Endothelial cell of umbilical vein (primary cell): ENCODE measurements at regions not wholly inside any gene's neighbourhood (a gene's known extent, or its start where the extent isn't known, plus 50 kb on each side); places are given as distances from the start of the nearest gene placed in this dataset.

ENCODE experiments used
- BruUV-seq: library from RNA; stranded (reverse); fragments of 400-500 nt; replicated peaks from 2 replicates; lab custom pipeline; 2021; lab: Mats Ljungman, UMichigan
- CTCF ChIA-PET: fragments of 300-600, 350-600 bp; sonication (Branson Sonifier 250); formaldehyde crosslinking; loops from one replicate; lab custom pipeline; 2021; ENCODE audit warnings: antibody characterized with exemption, inconsistent platforms; lab: Charles Lee
- POLR2A ChIA-PET: fragments of 300-600, 350-600 bp; sonication (Branson Sonifier 250); formaldehyde crosslinking; loops from one replicate; lab custom pipeline; 2021; ENCODE audit warnings: antibody characterized with exemption, inconsistent platforms; lab: Charles Lee
- DNase-seq: peaks from one replicate; pipeline ENCODE4 v3.0.0-alpha.2; 2011; ENCODE audit warnings: low read depth, low spot score
- FAIRE-seq: peaks from 2 replicates; lab custom pipeline; 2011; peaks lifted over from hg19 to GRCh38; lab: Jason Lieb, UNC
- H2AFZ ChIP-seq: 2 replicates; pipeline ENCODE4 v1.6.0; 2012; ENCODE audit warnings: low read depth, low read length, control low read depth, inconsistent platforms
- H3K27ac ChIP-seq: 2 replicates; pipeline ENCODE4 v1.5.1; 2011; ENCODE audit warnings: low read depth, mild to moderate bottlenecking, control low read depth, low read length, moderate library complexity; ENCODE audit not compliant: insufficient read depth
- H3K27me3 ChIP-seq, 2 experiments: 2 replicates each; pipeline versions ENCODE4 v1.6.0 to v1.6.1; 2011; ENCODE audit warnings: low read length in 2 of 2, mixed read lengths in 1 of 2; ENCODE audit not compliant: control insufficient read depth in 2 of 2, insufficient read depth in 2 of 2
- H3K36me3 ChIP-seq, 2 experiments: 2 replicates in 1 of 2; 3 replicates in 1 of 2; pipeline ENCODE4 v1.5.1; 2011; ENCODE audit warnings: low read length in 2 of 2, mild to moderate bottlenecking in 1 of 2, moderate library complexity in 1 of 2; ENCODE audit not compliant: control insufficient read depth in 2 of 2, insufficient read depth in 2 of 2; ENCODE audit errors: extremely low read depth in 1 of 2
- H3K4me1 ChIP-seq: 3 replicates; pipeline ENCODE4 v1.5.1; 2011; ENCODE audit warnings: mild to moderate bottlenecking, low read length; ENCODE audit not compliant: control insufficient read depth, insufficient read depth; ENCODE audit errors: extremely low read depth
- H3K4me2 ChIP-seq: 2 replicates; pipeline ENCODE4 v1.6.1; 2011; ENCODE audit warnings: low read length, control low read depth, mixed read lengths; ENCODE audit not compliant: insufficient read depth
- H3K4me3 ChIP-seq, 3 experiments: fragments of 200-600 bp in 1 of 3; sonication (generic), shearing (Covaris generic) in 1 of 3; replicated peaks in 1 of 3; 2 replicates each; pipeline ENCODE4 v1.5.1; 2011 to 2016; ENCODE audit warnings: control low read depth in 3 of 3, low read length in 3 of 3, mild to moderate bottlenecking in 2 of 3, inconsistent platforms in 1 of 3, low read depth in 1 of 3, moderate library complexity in 1 of 3; ENCODE audit not compliant: insufficient read depth in 1 of 3
- H3K79me2 ChIP-seq: 2 replicates; pipeline ENCODE4 v1.6.0; 2012; ENCODE audit warnings: low read length, inconsistent platforms; ENCODE audit not compliant: control insufficient read depth, insufficient read depth
- H3K9ac ChIP-seq: replicated peaks from 2 replicates; pipeline ENCODE3; 2011; ENCODE audit warnings: low read length, control low read depth; ENCODE audit not compliant: insufficient read depth; ENCODE audit errors: extremely low read depth
- H3K9me1 ChIP-seq: replicated peaks from 3 replicates; pipeline ENCODE4 v1.6.0; 2011; ENCODE audit warnings: mild to moderate bottlenecking, low read length; ENCODE audit not compliant: control insufficient read depth, insufficient read depth; ENCODE audit errors: extremely low read depth
- H3K9me3 ChIP-seq: replicated peaks from 2 replicates; pipeline ENCODE4 v1.5.1; 2012; ENCODE audit warnings: low read length, inconsistent platforms; ENCODE audit not compliant: control insufficient read depth, insufficient read depth
- H4K20me1 ChIP-seq: replicated peaks from 2 replicates; pipeline ENCODE3; 2011; ENCODE audit warnings: mild to moderate bottlenecking, low read length; ENCODE audit not compliant: control insufficient read depth, insufficient read depth; ENCODE audit errors: extremely low read depth
- EZH2 ChIP-seq: IDR thresholded peaks from 2 replicates; pipeline ENCODE4 v1.6.1; 2012; ENCODE audit warnings: borderline replicate concordance, low read depth, mild to moderate bottlenecking, moderate library complexity, low read length, inconsistent platforms; ENCODE audit not compliant: severe bottlenecking
- FOS ChIP-seq: IDR thresholded peaks from 2 replicates; pipeline ENCODE4 v1.6.1; 2011; ENCODE audit warnings: mild to moderate bottlenecking, low read length, moderate library complexity, borderline replicate concordance; ENCODE audit not compliant: insufficient read depth
- GATA2 ChIP-seq: IDR thresholded peaks from 2 replicates; pipeline ENCODE4 v1.7.0; 2011; ENCODE audit warnings: low read depth, mild to moderate bottlenecking, moderate library complexity, mixed read lengths, low read length; ENCODE audit not compliant: insufficient read length, insufficient read depth
- JUN ChIP-seq: IDR thresholded peaks from 2 replicates; pipeline ENCODE4 v1.6.1; 2011; ENCODE audit warnings: borderline replicate concordance, low read depth; ENCODE audit not compliant: insufficient read length, insufficient read depth
- MYC ChIP-seq: IDR thresholded peaks from one replicate; pipeline ENCODE4 v1.6.1; 2011; ENCODE audit warnings: mild to moderate bottlenecking, low read depth, low read length
- POLR2A ChIP-seq: IDR thresholded peaks from 2 replicates; pipeline ENCODE4 v1.6.1; 2012; ENCODE audit warnings: low read depth, mild to moderate bottlenecking, control low read depth, low read length
- POLR2AphosphoS5 ChIP-seq: IDR thresholded peaks from 2 replicates; pipeline ENCODE4 v1.6.1; 2012; ENCODE audit warnings: low read depth, mild to moderate bottlenecking, control low read depth, low read length, moderate library complexity; ENCODE audit not compliant: insufficient read depth
- dilution Hi-C: fragments of 300-500 bp; cut with MboI; formaldehyde crosslinking; loops from one replicate; pipeline ENCODE4 v1.15.0; 2019; ENCODE audit warnings: low sequenced_read_pairs; ENCODE audit not compliant: extremely low pct_ligation_motif_present
- intact Hi-C: fragments of 100-400 bp; cut with micrococcal nuclease; formaldehyde crosslinking; loops from one replicate; pipeline ENCODE4 v1.10.0; 2022
- TF ChIP-seq, protein P1 (sequence below): IDR thresholded peaks from 2 replicates; pipeline ENCODE4 v1.6.1; 2011; ENCODE audit not compliant: insufficient read depth, insufficient read length
- TF ChIP-seq, protein P2 (sequence below), 2 donors: IDR thresholded peaks; 1 replicate in 1 of 2; 2 replicates in 1 of 2; pipeline ENCODE4 v1.5.1; 2011; ENCODE audit warnings: low read length in 2 of 2, mild to moderate bottlenecking in 2 of 2, moderate library complexity in 2 of 2, control low read depth in 1 of 2, inconsistent platforms in 1 of 2, low read depth in 1 of 2; ENCODE audit not compliant: insufficient read depth in 1 of 2; ENCODE audit errors: extremely low read depth in 1 of 2

DNA sequence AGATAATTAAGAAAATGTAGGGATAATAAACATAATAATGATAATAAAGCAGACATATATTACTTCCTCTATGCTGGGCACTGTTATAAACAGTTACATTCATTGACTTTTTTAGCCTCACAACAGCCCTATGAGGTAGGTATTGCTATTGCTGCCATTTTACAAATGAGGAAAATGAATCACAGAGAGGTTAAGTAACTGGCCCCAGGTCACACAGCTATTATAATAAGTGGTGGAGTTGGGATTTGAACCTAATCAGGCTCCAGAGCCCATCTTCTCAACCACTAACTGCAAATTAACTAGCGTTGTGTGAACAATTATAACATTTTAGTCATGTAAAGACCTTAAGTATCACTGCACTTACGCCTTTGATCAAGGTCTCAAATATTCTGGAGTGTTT is 62.5 kb upstream of the PIK3CG start:
- ChIA-PET POLR2A (no interaction called here), CTCF (interaction anchor here (1.3 kb wide), 1 partner anchor 47 kb away, joined by 3 read pairs; no protein-coding TSS in a partner anchor)
- Histone ChIP-seq H3K36me3 (no peaks in the 10 kb centered on the region), H3K79me2 (no peaks in the 10 kb centered on the region), H3K9ac (no peak overlapping the region), H3K4me3 (no peak overlapping the region), H2AFZ (no peak overlapping the region), H3K27me3 (peaks cover 14 to 31% of the 10 kb centered on the region in 2 experiments), H3K4me2 (no peak overlapping the region), H3K9me1 (no peaks in the 10 kb centered on the region), H4K20me1 (no peaks in the 10 kb centered on the region), H3K4me1 (no peaks in the 10 kb centered on the region), H3K9me3 (no peaks in the 10 kb centered on the region), H3K27ac (no peak overlapping the region)
- DNase-seq (no peak), FAIRE-seq (no peak)
- intact Hi-C loops (no loop called here), dilution Hi-C loops (no loop called here)
- no TSS peak for BruUV-seq
- no peak for TF ChIP-seq JUN
- TF ChIP-seq EZH2: no peak
- TF ChIP-seq, protein P1, sequence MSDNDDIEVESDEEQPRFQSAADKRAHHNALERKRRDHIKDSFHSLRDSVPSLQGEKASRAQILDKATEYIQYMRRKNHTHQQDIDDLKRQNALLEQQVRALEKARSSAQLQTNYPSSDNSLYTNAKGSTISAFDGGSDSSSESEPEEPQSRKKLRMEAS: no peak
- no peak for TF ChIP-seq GATA2
- TF ChIP-seq POLR2AphosphoS5: no peak
- TF ChIP-seq, protein P2, sequence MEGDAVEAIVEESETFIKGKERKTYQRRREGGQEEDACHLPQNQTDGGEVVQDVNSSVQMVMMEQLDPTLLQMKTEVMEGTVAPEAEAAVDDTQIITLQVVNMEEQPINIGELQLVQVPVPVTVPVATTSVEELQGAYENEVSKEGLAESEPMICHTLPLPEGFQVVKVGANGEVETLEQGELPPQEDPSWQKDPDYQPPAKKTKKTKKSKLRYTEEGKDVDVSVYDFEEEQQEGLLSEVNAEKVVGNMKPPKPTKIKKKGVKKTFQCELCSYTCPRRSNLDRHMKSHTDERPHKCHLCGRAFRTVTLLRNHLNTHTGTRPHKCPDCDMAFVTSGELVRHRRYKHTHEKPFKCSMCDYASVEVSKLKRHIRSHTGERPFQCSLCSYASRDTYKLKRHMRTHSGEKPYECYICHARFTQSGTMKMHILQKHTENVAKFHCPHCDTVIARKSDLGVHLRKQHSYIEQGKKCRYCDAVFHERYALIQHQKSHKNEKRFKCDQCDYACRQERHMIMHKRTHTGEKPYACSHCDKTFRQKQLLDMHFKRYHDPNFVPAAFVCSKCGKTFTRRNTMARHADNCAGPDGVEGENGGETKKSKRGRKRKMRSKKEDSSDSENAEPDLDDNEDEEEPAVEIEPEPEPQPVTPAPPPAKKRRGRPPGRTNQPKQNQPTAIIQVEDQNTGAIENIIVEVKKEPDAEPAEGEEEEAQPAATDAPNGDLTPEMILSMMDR (IDR thresholded peaks at IDR 0.05; ENCODE audit: extremely low read depth in 1 of 2, insufficient read depth in 1 of 2, low read depth in 1 of 2, low read length in 2 of 2): no peak
- TF ChIP-seq POLR2A: no peak
- no peak for TF ChIP-seq FOS
- no peak for TF ChIP-seq MYC
